K562 (cell line): ENCODE measurements at regions not wholly inside any gene's neighbourhood (a gene's known extent, or its start where the extent isn't known, plus 50 kb on each side); places are given as distances from the start of the nearest gene placed in this dataset.

Experiments
- ARHGAP35 ChIP-seq: fragments of 450-650 bp; IDR thresholded peaks from 2 replicates; pipeline ENCODE4 v1.6.1; 2018; ENCODE audit not compliant: partially characterized antibody
- ARNT ChIP-seq, 2 experiments: fragments of 450-650 bp; IDR thresholded peaks; 2 replicates each; pipeline ENCODE4 v1.6.1; 2016; ENCODE audit warnings: mild to moderate bottlenecking in 1 of 2
- BRD4 ChIP-seq: fragments of 200-600 bp; sonication (generic); IDR thresholded peaks from 2 replicates; pipeline ENCODE4 v1.6.1; 2017; ENCODE audit warnings: inconsistent platforms
- EP300 ChIP-seq: IDR thresholded peaks from 2 replicates; pipeline ENCODE4 v1.6.1; 2012; ENCODE audit warnings: low read length, improper control_type of control experiment
- MITF ChIP-seq: IDR thresholded peaks from 2 replicates; pipeline ENCODE4 v1.6.1; 2014; ENCODE audit warnings: antibody characterized with exemption
- NBN ChIP-seq: fragments of 450-650 bp; IDR thresholded peaks from 2 replicates; pipeline ENCODE4 v1.6.1; 2016; ENCODE audit warnings: low read depth, mild to moderate bottlenecking
- SMARCB1 ChIP-seq: IDR thresholded peaks from 2 replicates; pipeline ENCODE4 v1.6.1; 2011; ENCODE audit warnings: improper control_type of control experiment, low read depth; ENCODE audit not compliant: insufficient read length
- THRA ChIP-seq: fragments of 450-650 bp; IDR thresholded peaks from 2 replicates; pipeline ENCODE4 v1.6.1; 2017; ENCODE audit warnings: mild to moderate bottlenecking, moderate library complexity
- XRCC3 ChIP-seq: fragments of 450-650 bp; IDR thresholded peaks from 2 replicates; pipeline ENCODE4 v1.6.1; 2017; ENCODE audit warnings: mild to moderate bottlenecking, moderate library complexity
- XRCC5 ChIP-seq: fragments of 200-400 bp; formaldehyde crosslinking; IDR thresholded peaks from 2 replicates; pipeline ENCODE4 v1.6.1; 2017; ENCODE audit warnings: low read depth, mild to moderate bottlenecking, low read length
- ZNF12 ChIP-seq: sonication (generic); formaldehyde crosslinking; IDR thresholded peaks from 2 replicates; pipeline ENCODE4 v1.4.0; 2020; ENCODE audit warnings: mild to moderate bottlenecking, missing genetic modification reagents
- ZNF165 ChIP-seq: fragments of 250-450 bp; sonication (Bioruptor Pico); IDR thresholded peaks from 2 replicates; pipeline ENCODE4 v1.4.0; 2020; ENCODE audit warnings: borderline replicate concordance
- ZNF217 ChIP-seq: sonication (generic); formaldehyde crosslinking; IDR thresholded peaks from 2 replicates; pipeline ENCODE4 v1.8.0; 2022; ENCODE audit warnings: mild to moderate bottlenecking, missing genetic modification reagents
- ZNF589 ChIP-seq: fragments of 200-800 bp; sonication (Bioruptor generic); IDR thresholded peaks from 2 replicates; pipeline ENCODE4 v1.6.1; 2016; ENCODE audit warnings: low read depth, missing genetic modification characterization, missing compliant biosample characterization
- TF ChIP-seq, protein P1 (sequence below): fragments of 450-650 bp; IDR thresholded peaks from 2 replicates; pipeline ENCODE4 v1.6.1; 2016; ENCODE audit warnings: borderline replicate concordance
- TF ChIP-seq, protein P2 (sequence below): fragments of 450-650 bp; formaldehyde crosslinking; IDR thresholded peaks from 2 replicates; pipeline ENCODE4 v1.4.0; 2022; ENCODE audit warnings: missing genetic modification characterization
- TF ChIP-seq, protein P3 (sequence below), 3 experiments: fragments of 200-800 bp in 1 of 3; fragments of 250-450 bp in 1 of 3; fragments of 450-650 bp in 1 of 3; sonication (Bioruptor Pico) in 1 of 3; sonication (Bioruptor generic) in 1 of 3; formaldehyde crosslinking in 1 of 3; IDR thresholded peaks; 2 replicates each; pipeline versions ENCODE4 v1.6.1 to v1.8.0; 2016 to 2022; ENCODE audit warnings: mild to moderate bottlenecking in 2 of 3, missing genetic modification characterization in 2 of 3, missing compliant biosample characterization in 1 of 3, moderate library complexity in 1 of 3

GRCh38 chr2:144582651-144583380, 62.9 kb upstream of the ZEB2 start (continued):
- peak; percentile 92 for TF ChIP-seq NBN
- TF ChIP-seq XRCC3, result no peak
- no peak for TF ChIP-seq ZNF217 (CRISPR knock-in tag)
- TF ChIP-seq ZNF165, result peak; percentile 34; the same call in 1 of the 2 replicates
- TF ChIP-seq MITF, result peak; percentile 74; the same call in 1 of the 2 replicates
- peak; percentile 95 for TF ChIP-seq EP300
- 0 out of 2 replicates have a peak, but pooled peaks have one; percentile 37 for TF ChIP-seq XRCC5
- TF ChIP-seq, protein P1, sequence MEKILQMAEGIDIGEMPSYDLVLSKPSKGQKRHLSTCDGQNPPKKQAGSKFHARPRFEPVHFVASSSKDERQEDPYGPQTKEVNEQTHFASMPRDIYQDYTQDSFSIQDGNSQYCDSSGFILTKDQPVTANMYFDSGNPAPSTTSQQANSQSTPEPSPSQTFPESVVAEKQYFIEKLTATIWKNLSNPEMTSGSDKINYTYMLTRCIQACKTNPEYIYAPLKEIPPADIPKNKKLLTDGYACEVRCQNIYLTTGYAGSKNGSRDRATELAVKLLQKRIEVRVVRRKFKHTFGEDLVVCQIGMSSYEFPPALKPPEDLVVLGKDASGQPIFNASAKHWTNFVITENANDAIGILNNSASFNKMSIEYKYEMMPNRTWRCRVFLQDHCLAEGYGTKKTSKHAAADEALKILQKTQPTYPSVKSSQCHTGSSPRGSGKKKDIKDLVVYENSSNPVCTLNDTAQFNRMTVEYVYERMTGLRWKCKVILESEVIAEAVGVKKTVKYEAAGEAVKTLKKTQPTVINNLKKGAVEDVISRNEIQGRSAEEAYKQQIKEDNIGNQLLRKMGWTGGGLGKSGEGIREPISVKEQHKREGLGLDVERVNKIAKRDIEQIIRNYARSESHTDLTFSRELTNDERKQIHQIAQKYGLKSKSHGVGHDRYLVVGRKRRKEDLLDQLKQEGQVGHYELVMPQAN, result peak; percentile 93
- peak; percentile 89 to 92 for TF ChIP-seq ARNT (IDR thresholded peaks at IDR 0.05)
- no peak for TF ChIP-seq ARHGAP35
- peak; percentile 80 for TF ChIP-seq BRD4
- no peak for TF ChIP-seq THRA
- TF ChIP-seq, protein P2, sequence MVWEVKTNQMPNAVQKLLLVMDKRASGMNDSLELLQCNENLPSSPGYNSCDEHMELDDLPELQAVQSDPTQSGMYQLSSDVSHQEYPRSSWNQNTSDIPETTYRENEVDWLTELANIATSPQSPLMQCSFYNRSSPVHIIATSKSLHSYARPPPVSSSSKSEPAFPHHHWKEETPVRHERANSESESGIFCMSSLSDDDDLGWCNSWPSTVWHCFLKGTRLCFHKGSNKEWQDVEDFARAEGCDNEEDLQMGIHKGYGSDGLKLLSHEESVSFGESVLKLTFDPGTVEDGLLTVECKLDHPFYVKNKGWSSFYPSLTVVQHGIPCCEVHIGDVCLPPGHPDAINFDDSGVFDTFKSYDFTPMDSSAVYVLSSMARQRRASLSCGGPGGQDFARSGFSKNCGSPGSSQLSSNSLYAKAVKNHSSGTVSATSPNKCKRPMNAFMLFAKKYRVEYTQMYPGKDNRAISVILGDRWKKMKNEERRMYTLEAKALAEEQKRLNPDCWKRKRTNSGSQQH (CRISPR knock-in tag), result no peak
- TF ChIP-seq, protein P3, sequence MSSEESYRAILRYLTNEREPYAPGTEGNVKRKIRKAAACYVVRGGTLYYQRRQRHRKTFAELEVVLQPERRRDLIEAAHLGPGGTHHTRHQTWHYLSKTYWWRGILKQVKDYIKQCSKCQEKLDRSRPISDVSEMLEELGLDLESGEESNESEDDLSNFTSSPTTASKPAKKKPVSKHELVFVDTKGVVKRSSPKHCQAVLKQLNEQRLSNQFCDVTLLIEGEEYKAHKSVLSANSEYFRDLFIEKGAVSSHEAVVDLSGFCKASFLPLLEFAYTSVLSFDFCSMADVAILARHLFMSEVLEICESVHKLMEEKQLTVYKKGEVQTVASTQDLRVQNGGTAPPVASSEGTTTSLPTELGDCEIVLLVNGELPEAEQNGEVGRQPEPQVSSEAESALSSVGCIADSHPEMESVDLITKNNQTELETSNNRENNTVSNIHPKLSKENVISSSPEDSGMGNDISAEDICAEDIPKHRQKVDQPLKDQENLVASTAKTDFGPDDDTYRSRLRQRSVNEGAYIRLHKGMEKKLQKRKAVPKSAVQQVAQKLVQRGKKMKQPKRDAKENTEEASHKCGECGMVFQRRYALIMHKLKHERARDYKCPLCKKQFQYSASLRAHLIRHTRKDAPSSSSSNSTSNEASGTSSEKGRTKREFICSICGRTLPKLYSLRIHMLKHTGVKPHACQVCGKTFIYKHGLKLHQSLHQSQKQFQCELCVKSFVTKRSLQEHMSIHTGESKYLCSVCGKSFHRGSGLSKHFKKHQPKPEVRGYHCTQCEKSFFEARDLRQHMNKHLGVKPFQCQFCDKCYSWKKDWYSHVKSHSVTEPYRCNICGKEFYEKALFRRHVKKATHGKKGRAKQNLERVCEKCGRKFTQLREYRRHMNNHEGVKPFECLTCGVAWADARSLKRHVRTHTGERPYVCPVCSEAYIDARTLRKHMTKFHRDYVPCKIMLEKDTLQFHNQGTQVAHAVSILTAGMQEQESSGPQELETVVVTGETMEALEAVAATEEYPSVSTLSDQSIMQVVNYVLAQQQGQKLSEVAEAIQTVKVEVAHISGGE (CRISPR knock-in tag; IDR thresholded peaks at IDR 0.05), result peak in 1 of 3 experiments; percentile 45; a peak in 2 of 6 replicates
- TF ChIP-seq ZNF12 (CRISPR knock-in tag), result no peak
- no peak for TF ChIP-seq SMARCB1
- TF ChIP-seq ZNF589 (CRISPR knock-in tag), result peak; percentile 77; the same call in 1 of the 2 replicates
